ENCODE measurements at regions not wholly inside any gene's neighbourhood (a gene's known extent, or its start where the extent isn't known, plus 50 kb on each side); places are given as distances from the start of the nearest gene placed in this dataset.

DNA sequence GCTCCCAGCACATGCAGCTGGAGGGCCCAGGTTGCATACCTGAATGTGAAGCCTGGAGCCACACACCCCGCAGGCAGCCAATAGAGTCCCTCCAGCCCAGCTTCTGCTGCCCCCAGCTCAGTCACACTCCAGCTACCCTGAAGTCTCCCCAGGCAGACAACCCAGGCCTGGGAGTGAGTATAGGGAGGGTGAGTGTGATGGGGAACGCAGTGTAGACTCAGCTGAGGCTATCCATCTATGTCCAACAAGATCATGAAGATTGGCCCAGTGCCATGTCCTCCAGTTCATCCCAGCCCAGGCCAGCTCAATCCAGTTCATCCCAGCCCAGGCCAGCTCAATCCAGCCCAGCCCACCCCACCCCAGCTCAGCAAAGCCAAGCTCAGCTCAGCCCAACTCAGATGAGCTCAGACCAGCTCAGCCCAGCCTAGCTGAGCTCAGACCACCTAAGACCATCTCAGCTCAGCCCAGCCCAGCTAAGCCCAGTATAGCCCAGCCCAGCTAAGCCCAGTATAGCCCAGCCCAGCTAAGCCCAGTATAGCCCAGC is 330.4 kb downstream of the TMEM121 start:
- no peak for TF ChIP-seq TCF4 (CRISPR knock-in tag; IDR thresholded peaks at IDR 0.05; ENCODE audit: borderline replicate concordance)
- TF ChIP-seq, protein P1, sequence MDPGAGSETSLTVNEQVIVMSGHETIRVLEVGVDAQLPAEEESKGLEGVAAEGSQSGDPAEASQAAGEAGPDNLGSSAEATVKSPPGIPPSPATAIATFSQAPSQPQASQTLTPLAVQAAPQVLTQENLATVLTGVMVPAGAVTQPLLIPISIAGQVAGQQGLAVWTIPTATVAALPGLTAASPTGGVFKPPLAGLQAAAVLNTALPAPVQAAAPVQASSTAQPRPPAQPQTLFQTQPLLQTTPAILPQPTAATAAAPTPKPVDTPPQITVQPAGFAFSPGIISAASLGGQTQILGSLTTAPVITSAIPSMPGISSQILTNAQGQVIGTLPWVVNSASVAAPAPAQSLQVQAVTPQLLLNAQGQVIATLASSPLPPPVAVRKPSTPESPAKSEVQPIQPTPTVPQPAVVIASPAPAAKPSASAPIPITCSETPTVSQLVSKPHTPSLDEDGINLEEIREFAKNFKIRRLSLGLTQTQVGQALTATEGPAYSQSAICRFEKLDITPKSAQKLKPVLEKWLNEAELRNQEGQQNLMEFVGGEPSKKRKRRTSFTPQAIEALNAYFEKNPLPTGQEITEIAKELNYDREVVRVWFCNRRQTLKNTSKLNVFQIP (CRISPR knock-in tag; IDR thresholded peaks at IDR 0.05; ENCODE audit: borderline replicate concordance, low read depth) = no peak
- TF ChIP-seq CREB5 (CRISPR knock-in tag; IDR thresholded peaks at IDR 0.05; ENCODE audit: low read depth) = no peak
- no peak for TF ChIP-seq PPARA (CRISPR knock-in tag; IDR thresholded peaks at IDR 0.05; ENCODE audit: borderline replicate concordance)
- TF ChIP-seq, protein P2, sequence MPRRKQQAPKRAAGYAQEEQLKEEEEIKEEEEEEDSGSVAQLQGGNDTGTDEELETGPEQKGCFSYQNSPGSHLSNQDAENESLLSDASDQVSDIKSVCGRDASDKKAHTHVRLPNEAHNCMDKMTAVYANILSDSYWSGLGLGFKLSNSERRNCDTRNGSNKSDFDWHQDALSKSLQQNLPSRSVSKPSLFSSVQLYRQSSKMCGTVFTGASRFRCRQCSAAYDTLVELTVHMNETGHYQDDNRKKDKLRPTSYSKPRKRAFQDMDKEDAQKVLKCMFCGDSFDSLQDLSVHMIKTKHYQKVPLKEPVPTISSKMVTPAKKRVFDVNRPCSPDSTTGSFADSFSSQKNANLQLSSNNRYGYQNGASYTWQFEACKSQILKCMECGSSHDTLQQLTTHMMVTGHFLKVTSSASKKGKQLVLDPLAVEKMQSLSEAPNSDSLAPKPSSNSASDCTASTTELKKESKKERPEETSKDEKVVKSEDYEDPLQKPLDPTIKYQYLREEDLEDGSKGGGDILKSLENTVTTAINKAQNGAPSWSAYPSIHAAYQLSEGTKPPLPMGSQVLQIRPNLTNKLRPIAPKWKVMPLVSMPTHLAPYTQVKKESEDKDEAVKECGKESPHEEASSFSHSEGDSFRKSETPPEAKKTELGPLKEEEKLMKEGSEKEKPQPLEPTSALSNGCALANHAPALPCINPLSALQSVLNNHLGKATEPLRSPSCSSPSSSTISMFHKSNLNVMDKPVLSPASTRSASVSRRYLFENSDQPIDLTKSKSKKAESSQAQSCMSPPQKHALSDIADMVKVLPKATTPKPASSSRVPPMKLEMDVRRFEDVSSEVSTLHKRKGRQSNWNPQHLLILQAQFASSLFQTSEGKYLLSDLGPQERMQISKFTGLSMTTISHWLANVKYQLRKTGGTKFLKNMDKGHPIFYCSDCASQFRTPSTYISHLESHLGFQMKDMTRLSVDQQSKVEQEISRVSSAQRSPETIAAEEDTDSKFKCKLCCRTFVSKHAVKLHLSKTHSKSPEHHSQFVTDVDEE (CRISPR knock-in tag; IDR thresholded peaks at IDR 0.05) = no peak
- ATAC-seq = no peak

DNA sequence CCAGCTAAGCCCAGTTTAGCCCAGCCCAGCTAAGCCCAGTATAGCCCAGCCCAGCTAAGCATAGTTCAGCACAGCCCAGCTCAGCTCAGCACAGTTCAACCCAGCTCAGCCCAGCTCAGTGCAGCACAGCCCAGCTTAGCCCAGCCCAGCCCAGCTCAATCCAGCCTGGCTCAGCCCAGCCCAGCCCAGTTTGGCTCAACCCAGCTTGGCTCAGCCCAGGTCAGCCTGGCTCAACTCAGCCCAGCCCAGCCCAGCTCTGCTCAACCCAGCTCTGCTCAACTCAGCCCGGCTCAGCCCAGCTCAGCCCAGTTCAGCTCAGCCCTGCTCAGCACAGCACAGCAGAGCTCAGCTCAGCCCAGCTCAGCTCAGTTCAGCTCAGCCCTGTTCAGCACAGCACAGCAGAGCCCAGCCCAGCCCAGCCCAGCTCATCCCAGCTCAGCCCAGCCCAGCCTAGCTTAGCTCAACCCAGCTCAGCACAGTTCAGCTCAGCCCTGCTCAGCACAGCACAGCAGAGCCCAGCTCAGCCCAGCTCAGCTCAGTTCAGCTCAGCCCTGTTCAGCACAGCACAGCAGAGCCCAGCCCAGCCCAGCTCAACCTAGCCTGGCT is 330.9 kb downstream of the TMEM121 start:
- ATAC-seq = no peak
- TF ChIP-seq, protein P2 (CRISPR knock-in tag; IDR thresholded peaks at IDR 0.05) = no peak
- no peak for TF ChIP-seq OSR1 (CRISPR knock-in tag; IDR thresholded peaks at IDR 0.05)
- TF ChIP-seq ISL1 (CRISPR knock-in tag; IDR thresholded peaks at IDR 0.05) = no peak
- no peak for TF ChIP-seq CREB5 (CRISPR knock-in tag; IDR thresholded peaks at IDR 0.05; ENCODE audit: low read depth)
- TF ChIP-seq BACH2 (CRISPR knock-in tag; IDR thresholded peaks at IDR 0.05; ENCODE audit: borderline replicate concordance) = no peak
- no peak for TF ChIP-seq TCF4 (CRISPR knock-in tag; IDR thresholded peaks at IDR 0.05; ENCODE audit: borderline replicate concordance)
- TF ChIP-seq ZNF70 (CRISPR knock-in tag; IDR thresholded peaks at IDR 0.05) = no peak
- no peak for TF ChIP-seq CSDC2 (CRISPR knock-in tag; IDR thresholded peaks at IDR 0.05)
- TF ChIP-seq, protein P3, sequence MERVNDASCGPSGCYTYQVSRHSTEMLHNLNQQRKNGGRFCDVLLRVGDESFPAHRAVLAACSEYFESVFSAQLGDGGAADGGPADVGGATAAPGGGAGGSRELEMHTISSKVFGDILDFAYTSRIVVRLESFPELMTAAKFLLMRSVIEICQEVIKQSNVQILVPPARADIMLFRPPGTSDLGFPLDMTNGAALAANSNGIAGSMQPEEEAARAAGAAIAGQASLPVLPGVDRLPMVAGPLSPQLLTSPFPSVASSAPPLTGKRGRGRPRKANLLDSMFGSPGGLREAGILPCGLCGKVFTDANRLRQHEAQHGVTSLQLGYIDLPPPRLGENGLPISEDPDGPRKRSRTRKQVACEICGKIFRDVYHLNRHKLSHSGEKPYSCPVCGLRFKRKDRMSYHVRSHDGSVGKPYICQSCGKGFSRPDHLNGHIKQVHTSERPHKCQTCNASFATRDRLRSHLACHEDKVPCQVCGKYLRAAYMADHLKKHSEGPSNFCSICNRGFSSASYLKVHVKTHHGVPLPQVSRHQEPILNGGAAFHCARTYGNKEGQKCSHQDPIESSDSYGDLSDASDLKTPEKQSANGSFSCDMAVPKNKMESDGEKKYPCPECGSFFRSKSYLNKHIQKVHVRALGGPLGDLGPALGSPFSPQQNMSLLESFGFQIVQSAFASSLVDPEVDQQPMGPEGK (CRISPR knock-in tag; IDR thresholded peaks at IDR 0.05; ENCODE audit: borderline replicate concordance) = no peak
- TF ChIP-seq, protein P4, sequence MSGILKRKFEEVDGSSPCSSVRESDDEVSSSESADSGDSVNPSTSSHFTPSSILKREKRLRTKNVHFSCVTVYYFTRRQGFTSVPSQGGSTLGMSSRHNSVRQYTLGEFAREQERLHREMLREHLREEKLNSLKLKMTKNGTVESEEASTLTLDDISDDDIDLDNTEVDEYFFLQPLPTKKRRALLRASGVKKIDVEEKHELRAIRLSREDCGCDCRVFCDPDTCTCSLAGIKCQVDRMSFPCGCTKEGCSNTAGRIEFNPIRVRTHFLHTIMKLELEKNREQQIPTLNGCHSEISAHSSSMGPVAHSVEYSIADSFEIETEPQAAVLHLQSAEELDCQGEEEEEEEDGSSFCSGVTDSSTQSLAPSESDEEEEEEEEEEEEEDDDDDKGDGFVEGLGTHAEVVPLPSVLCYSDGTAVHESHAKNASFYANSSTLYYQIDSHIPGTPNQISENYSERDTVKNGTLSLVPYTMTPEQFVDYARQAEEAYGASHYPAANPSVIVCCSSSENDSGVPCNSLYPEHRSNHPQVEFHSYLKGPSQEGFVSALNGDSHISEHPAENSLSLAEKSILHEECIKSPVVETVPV (CRISPR knock-in tag; IDR thresholded peaks at IDR 0.05) = no peak
- no peak for TF ChIP-seq TOX (CRISPR knock-in tag; IDR thresholded peaks at IDR 0.05; ENCODE audit: borderline replicate concordance)
- no peak for TF ChIP-seq GLIS3 (CRISPR knock-in tag; IDR thresholded peaks at IDR 0.05)
- no peak for TF ChIP-seq RARB (CRISPR knock-in tag; IDR thresholded peaks at IDR 0.05)
- TF ChIP-seq, protein P1 (CRISPR knock-in tag; IDR thresholded peaks at IDR 0.05; ENCODE audit: borderline replicate concordance, low read depth) = no peak
- no peak for TF ChIP-seq SNAI2 (CRISPR knock-in tag; IDR thresholded peaks at IDR 0.05)
- no peak for TF ChIP-seq ZNF565 (CRISPR knock-in tag; conservative IDR thresholded peaks at IDR 0.05; ENCODE audit: low read depth)
- TF ChIP-seq ARNTL (CRISPR knock-in tag; IDR thresholded peaks at IDR 0.05; ENCODE audit: borderline replicate concordance, low read depth) = no peak
- no peak for TF ChIP-seq ZC3H10 (CRISPR knock-in tag; IDR thresholded peaks at IDR 0.05)
- TF ChIP-seq ESRRG (CRISPR knock-in tag; IDR thresholded peaks at IDR 0.05) = no peak
